Gastrocnemius medialis (tissue), 4 donors: ENCODE measurements at regions not wholly inside any gene's neighbourhood (a gene's known extent, or its start where the extent isn't known, plus 50 kb on each side); places are given as distances from the start of the nearest gene placed in this dataset.

Experiments used
- POLR2A ChIP-seq, 2 donors: fragments of 450-650 bp; IDR thresholded peaks; one replicate each; pipeline ENCODE4 v1.6.1; 2017; ENCODE audit warnings: antibody characterized with exemption in 2 of 2, mild to moderate bottlenecking in 2 of 2, moderate library complexity in 2 of 2
- TF ChIP-seq, protein P1 (sequence below), 5 experiments: fragments of 450-650 bp in 3 of 5; fragments of 200-600 bp in 2 of 5; sonication (generic) in 2 of 5; IDR thresholded peaks in 4 of 5; conservative IDR thresholded peaks in 1 of 5; 1 replicate in 4 of 5; 2 replicates in 1 of 5; pipeline ENCODE4 v1.5.1; 2016 to 2019; ENCODE audit warnings: antibody characterized with exemption in 5 of 5, mild to moderate bottlenecking in 3 of 5, moderate library complexity in 3 of 5

DNA sequence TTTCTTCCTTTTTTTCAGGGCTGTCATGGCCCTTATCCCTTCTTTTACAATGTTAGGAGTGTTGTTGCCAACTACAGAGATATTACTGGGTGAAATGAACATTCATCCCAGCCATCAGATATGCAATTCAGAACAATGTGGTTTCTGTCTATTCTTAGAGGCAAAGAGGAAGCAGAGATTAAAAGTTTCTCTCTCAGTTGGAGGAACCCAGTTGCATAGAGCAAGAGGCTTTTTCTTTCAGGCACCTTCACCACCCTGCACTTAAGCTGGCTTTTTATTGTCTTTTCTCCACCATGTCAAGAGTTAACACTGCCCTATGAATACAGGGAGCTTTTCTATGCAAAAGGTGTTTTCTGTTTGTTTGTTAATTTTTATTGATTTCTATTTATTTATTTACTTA is 1559.6 kb upstream of the IGFBP7 start:
- TF ChIP-seq, protein P1, sequence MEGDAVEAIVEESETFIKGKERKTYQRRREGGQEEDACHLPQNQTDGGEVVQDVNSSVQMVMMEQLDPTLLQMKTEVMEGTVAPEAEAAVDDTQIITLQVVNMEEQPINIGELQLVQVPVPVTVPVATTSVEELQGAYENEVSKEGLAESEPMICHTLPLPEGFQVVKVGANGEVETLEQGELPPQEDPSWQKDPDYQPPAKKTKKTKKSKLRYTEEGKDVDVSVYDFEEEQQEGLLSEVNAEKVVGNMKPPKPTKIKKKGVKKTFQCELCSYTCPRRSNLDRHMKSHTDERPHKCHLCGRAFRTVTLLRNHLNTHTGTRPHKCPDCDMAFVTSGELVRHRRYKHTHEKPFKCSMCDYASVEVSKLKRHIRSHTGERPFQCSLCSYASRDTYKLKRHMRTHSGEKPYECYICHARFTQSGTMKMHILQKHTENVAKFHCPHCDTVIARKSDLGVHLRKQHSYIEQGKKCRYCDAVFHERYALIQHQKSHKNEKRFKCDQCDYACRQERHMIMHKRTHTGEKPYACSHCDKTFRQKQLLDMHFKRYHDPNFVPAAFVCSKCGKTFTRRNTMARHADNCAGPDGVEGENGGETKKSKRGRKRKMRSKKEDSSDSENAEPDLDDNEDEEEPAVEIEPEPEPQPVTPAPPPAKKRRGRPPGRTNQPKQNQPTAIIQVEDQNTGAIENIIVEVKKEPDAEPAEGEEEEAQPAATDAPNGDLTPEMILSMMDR (IDR thresholded peaks at IDR 0.05 in 4 of 5, conservative IDR thresholded peaks at IDR 0.05 in 1 of 5): no peak
- TF ChIP-seq POLR2A (IDR thresholded peaks at IDR 0.05): no peak
